SK-N-DZ (cell line): ENCODE measurements at regions not wholly inside any gene's neighbourhood (a gene's known extent, or its start where the extent isn't known, plus 50 kb on each side); places are given as distances from the start of the nearest gene placed in this dataset.
"Not testable (repeated sequence)": the region's sequence is repeated elsewhere in the genome, so short reads cannot be mapped to it uniquely, and the experiment has no call there.

Experiments
- DNase-seq: peaks from one replicate; pipeline ENCODE4 v3.0.0-alpha.2; 2015; ENCODE audit warnings: low spot score

DNA sequence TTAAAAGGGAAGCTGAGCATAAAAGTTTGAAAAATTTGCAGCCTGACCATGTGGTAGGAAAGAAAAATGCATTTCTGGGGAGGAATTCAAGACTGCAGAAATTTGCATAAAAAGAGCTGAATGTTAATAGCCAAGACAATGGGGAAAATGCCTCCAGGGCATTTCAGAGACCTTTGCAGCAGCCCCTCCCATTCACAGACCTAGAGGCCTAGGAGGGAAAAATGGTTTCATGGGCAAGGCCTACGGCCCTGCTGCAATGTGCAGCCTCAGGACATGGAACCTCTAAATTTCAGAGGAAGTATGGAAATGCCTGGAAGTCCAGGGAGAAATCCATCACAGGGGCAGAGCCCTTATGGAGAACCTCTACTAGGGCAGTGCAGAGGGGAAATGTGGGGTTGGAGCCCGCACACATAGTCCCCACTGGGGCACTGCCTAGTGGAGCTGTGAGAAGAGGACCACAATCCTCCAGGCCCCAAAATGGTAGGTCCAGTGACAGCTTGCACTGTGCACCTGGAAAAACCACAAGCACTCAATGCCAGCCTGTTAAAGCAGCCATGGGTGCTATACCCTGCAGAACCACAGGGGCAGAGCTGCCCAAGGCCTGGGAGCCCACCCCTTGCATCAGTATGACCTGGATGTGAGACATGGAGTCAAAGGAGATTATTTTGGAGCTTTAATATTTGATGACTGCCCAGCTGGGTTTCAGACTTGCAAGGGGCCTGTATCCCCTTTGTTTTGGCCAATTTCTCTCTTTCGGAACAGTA lies 243.8 kb downstream of the DNAJB9 start:
- no peak for DNase-seq

DNA sequence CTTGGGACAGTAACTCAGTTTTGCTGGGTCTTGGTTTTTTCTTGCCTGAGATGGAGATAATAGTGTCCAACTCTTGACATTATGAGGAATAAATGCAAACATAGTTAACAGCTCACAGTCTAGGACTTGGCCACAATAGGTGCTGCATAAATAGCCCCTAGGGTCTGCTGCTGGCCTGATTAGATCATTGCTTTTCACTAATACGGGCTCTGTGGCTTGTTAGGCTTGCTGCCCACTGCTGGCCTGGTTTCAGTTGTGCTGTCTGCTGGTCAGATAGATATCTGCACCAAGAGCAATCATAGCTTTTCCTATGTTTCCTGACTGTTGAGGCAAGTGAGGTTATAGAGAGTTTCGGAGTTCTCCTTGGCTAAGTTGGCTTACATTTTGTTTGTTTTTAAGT lies 246.1 kb downstream of the DNAJB9 start:
- DNase-seq, result peak; percentile 46

DNA sequence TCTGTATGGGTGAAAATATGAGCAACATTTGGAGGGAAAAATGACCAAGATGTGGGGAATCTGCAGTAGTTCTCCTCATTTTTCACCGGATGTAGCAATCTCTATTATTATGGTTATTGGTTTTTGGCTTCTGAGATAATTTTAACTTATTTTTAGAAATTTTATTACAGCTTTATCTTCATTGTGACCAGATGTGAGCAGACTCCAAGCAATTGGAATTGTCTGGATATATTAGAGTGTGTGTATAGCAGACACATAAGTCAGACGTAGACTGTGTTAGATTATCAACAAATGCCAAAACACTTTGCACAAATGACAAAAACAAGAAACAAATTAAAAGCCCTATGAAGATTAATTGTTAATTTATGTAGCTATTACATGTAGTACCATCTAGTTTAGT lies 249.1 kb downstream of the DNAJB9 start:
- no peak for DNase-seq

DNA sequence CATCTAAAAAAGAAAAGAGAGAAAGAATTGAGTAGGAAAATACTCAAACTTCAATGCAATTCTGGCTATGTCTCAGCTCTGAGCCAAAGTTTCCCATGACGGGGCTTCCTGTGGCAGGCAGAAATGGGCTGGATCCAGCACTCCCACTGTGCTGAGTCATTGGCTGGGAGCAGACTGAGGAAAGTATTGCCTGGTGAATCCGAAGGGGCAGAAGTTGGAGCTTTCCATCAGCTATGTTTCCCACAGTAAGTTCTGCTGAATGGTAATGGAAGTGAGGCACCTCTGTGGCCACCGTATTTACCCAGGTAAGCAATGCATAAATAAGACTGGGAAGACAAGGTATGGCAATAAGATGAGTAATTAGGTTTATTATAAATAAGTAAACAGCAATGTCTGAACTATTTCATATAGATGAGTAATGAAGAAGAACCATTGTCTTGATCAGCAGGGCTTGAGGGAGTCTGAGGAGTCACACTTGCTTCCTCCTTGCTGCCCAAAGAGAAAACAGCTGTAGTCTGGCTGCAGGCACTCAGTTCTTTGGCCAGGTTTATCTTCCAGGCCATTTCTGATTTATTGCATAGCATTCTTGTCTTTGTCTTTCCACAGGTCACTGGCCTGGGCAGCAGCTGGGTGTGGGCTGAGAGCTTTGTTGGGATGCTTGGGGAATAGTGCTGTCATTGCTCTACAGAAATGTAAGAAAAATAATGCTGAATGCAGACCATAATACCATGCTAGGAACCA lies 255.3 kb downstream of the DNAJB9 start:
- no peak for DNase-seq

DNA sequence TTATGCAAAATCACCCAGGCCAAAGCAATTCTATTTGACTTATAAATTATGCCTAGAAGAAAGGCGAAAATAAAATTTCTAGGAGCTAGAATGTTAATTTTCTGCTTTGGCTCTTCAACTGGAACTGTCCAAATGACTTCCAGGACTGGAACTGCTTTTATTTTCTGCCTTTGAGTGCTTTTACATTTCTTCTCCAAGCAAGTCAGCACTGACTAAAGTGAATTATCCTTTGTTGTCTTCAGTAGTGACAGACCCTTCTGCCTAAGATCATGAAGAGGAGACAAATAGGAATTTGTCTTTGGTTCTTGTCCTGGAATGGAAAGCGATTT lies 255.9 kb downstream of the DNAJB9 start:
- no peak for DNase-seq

DNA sequence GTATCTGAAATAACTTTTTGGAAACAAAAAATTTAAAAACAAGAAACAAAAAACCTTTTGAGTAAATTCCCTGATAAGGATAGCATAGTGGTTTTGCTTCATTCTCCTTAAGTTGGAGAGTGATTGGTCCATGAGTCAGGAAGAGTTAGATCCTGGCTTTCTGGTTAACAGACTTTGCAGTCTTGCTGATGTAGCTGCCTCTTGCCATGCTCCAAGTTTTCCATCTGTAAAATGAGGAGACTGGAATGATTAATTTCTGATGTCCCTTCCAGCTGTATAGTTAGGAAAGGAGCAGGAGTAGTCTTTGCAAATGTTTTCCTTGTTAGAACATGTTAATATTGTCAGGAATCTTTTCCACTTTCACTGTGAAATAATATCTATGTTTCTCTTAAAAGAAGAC lies 266.6 kb downstream of the DNAJB9 start:
- no peak for DNase-seq

DNA sequence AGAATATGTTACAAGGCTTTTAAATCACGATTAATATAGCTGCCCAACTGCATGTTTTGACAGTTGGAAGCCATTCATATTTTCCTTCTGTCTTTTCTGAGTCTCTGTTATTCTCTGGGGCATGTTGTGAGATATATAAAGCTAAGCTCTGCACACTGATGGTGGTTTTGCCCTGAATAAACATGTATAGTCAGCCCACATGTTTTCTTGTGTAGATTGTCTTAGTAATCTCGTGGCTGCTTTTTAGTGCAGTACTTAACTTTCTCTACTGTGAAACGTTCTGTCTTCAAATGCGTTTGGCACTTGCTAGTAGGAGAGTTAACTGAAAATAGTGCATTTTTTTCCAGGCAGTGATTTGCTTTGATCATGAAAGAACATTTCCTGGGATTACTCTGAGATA lies 268.5 kb downstream of the DNAJB9 start:
- DNase-seq, result no peak

DNA sequence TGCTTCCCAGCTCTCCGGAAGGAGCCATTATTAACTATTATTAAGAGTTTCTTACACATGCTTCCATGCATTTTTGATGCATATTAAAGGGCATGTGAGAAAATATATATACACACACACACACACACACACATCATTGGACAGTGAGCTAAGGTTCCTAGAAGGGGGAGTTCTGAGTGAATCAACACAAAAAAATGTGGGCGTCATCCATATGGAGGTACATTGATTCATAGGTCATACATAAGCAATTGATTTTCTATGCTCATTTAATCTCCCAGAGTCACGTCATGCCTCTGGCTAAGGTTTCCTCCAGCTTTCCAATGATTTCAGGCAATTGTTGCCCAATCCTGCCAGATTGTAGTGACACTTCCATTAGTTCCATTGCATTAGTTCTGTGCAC lies 269.4 kb downstream of the DNAJB9 start:
- no peak for DNase-seq

DNA sequence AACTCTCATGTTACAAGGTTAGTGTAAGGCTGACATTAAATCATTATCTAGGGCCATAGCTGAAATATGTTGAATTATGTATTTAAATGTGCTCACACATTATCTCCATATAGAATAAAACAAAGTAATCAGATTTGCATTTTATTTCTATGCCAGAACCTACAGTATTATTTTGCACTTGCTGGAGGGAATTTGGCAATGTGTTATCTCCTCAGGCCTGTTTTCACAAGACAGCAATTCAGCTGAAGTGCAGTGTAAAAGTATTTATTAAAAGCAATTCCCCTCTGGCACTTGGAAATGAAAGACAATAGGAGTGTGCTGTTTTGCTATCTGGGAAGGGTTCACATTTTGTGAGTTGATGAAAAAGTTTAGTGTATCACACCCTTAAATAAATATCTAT lies 276.3 kb downstream of the DNAJB9 start:
- DNase-seq, result no peak

DNA sequence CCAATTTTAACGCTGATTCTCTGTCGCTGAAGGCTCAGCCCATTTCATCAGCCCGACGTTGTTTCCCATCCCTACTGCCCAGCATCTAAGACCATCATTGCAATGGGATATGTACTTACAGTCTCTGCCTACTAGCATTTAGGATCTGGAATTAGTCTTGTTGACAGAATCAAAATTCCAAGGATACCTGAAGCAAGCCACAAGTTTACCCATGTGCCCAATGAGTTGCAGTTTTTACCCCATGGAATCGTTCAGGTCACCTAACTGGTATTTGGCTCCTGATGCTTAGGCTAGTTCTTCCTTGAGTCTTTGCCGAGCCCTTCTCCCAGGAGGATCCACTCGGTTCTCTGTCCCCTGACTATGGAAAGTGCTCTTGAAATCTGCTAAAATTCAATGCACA lies 276.8 kb downstream of the DNAJB9 start:
- DNase-seq, result no peak

DNA sequence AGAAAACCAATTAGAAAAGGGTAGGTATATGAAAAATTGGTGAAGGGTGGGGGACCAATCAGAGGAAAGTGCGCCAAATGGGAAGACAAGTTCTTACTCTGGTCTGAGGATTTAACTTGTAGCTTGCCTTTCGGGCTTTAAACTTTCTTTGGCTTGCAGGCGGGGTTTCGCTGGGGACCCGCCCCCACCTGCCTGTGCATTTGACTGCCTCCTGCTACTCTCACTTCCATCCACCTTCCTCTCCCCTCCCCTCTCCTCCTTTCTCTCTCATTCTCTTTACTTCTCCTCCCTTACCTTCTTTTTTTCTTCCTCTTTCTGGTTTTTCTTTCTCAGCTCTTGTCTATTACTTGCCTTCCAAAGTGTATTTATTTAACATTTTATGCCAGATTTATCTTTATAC lies 278.8 kb downstream of the DNAJB9 start:
- no peak for DNase-seq

DNA sequence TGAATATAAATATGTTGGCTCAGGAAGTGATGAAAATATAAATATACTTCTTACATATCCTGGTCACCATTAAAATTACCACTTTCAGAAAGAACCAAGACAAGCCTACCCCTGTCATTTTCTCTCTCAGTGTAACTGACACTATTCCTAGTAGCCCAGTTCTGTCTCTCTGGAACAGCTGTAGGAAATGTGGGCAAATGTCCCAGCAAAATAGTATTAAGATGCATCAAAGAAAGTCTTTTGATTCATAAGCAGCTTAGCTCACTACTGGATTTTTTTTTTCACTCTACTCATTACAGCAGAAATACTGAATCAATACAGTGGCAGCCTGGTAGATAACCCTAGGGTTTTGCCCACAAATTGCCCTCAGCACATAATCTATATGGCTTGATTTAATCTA lies 290.9 kb downstream of the DNAJB9 start:
- no peak for DNase-seq

DNA sequence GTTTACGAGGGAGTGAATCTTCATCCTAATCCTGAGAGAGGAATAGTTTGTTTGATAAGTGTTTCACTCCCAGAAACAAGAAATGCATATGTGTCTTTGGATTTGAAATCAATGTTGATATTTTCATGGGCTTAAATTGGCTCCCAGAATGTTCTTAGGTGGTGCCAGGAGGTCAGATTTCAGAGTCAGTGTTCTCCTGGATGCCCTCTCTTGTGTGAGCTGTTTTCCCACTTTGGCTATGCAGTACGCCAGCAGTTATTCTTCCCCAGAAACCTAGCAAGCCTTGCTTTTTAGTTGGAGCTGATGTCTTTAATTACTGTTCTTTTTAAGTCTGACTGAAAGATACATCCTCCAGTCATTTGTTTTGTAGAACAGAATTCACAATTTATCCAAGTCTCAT lies 291.4 kb downstream of the DNAJB9 start:
- no peak for DNase-seq

DNA sequence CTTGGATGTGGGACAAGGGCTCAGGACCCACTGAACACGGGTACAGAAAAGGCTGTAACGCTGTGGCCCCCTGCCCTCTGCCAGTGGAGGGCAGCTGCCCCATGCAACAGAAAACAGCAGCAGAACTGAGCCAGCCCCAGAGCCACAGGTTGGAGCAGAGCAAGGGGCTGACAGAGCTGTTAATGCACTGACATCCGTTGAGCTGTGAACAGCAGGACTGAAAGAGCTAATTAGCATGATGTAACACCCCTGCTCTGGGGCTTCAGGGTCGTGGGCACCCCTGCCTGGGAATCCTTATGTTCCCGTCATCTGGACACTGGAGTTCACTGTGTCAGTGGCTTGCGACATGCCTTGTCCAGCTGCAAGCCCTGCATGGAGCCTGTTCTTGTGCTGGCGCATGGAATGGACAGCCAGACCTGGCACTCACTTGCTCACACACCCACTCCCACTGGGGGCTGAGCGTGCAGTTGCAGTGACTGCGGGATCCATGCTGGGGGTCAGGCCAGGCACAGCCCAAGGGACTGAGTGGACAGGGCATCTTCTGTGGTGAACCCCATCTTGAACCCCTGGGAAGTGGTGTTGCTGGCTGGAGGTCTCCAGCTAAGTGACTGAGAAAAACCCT lies 293.7 kb downstream of the DNAJB9 start:
- DNase-seq, result no peak

DNA sequence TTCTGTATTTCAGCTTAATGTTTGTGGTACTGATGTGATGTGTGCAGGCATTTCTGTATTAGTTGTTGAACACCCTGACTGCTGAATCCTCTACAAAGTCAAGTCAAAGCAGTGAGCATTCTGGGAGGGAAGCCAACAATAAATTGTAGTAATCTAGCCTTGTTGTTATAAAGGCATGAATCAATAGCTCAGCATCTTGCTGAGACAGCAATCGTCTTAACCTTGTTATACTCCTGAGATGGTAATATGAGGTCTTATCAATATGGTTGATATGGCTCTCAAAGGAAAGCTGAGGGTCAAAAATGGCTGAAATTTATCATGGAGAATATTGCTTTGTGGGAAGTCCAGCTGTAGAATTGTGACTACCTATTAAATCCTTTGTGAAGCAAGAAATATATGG lies 299.4 kb downstream of the DNAJB9 start:
- no peak for DNase-seq

DNA sequence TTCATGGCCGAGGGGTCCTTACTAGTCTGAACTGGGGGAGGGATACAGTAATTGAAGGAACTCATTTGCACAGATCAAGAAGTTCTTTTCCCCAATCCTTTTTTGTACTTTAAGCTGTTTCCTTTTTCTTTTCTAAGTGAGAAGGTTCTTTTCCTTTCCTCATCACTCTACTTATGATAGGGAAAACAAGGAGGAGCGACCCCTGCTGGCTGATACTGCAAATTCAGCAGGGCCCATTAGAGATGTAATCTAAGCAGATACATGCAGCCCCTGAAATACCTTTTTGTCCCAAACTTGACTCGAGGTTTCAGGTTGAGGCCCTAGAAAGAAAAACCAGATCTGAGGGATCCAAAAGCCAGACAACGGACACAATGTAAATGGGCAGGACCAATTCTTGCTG lies 305.5 kb downstream of the DNAJB9 start:
- no peak for DNase-seq

DNA sequence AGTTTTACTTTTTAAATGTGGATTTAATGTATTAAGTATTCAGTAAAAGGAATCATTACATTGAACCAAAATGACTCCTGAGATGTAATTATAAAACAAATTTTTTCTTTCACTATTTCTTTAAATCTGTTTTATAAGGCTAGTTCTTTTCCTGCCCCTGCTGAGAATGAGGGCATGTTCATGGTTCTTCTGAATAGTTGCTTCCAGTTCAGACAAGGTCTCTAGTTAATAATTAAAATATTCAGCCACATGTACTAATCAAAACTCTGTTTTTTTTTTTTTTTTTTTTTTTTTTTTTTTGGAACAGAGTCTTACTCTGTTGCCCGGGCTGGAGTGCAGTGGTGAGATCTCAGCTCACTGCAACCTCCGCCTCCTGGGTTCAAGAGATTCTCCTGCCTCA lies 321.2 kb downstream of the DNAJB9 start:
- DNase-seq, result no peak

DNA sequence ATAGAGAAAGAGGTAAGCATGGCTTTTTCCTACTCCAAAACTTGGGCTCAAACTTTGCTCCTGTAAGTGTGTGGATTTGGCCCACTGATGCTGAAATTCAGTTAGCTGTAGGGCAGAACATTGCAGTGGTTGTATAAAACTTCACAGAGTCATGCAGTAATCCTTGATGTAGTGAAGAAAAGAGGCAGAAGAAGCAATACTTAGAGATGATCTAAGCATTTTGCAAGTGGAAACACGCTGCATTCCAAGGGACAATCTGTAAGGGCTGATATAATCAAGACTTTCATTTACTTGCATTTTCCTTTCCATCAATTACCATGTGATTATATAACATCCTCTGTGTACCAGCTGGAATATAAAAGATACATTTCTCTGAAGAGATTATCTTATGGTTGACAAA lies 338.8 kb downstream of the DNAJB9 start:
- no peak for DNase-seq

DNA sequence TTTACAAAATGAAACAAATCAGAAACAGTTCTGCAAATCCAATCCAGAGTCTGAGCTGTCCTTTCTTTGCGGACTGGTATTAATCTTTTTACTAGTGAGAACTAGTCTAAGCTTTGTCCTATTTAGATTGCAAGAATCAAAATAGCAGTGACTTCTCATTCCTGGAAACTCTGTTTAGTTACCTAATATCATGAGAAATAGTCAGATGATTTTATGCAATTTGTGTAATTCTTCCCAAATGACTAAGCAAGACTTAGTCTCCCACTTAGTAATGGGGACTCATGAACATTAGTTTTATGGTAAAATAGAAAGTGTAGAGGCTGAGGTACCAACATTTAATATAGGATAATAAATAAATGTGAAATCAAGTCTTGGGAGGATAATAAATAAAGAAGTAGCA lies 341.3 kb downstream of the DNAJB9 start:
- no peak for DNase-seq

DNA sequence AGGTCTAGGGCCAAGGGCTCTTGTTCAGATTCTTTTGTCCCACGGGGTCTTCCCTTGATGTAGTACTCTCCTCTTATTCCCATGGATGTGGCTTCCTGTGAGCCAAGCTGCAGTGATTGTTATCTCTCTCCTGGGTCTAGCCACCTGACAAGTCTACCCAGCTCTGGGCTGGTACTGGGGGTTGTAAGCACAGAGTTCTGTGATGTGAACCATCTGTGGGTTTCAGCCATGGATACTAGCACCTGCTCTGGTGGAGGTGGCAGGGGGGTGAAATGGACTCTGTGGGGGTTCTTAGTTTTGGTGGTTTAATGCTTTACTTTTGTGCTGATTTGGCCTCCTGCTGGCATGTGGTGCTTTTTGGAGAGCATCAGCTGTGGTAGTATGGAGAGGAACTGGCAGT lies 350.8 kb downstream of the DNAJB9 start:
- DNase-seq, result no peak

DNA sequence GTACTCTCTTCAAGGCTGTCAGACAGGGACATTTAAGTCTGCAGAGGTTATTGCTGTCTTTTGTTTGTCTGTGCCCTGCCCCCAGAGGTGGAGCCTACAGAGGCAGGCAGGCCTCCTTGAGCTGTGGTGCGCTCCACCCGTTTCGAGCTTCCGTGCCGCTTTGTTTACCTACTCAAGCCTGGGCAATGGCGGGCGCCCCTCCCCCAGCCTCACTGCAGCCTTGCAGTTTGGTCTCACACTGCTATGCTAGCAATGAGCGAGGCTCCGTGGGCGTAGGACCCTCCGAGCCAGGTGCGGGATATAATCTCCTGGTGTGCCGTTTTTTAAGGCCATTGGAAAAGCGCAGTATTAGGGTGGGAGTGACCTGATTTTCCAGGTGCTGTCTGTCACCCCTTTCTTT lies 373.4 kb downstream of the DNAJB9 start:
- not testable (repeated sequence) for DNase-seq

DNA sequence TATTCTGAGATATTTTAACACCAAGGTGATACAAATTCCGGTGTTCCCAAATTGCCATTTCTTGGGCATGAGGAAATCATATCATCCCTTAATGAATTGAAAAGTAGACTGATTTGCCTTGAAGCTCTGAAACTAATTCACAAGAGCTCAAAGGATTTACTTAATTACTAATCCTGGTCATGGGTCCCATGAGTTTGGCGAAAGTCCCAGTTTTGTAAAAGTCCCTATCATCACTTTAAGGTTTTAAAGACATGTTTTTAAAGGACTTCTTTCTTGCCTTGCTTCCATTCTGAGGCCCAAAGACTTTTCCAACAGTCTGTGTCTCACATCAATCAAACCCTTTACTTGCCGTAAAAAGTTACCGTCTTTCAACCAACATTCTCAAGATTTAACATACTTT lies 377.9 kb downstream of the DNAJB9 start:
- no peak for DNase-seq

DNA sequence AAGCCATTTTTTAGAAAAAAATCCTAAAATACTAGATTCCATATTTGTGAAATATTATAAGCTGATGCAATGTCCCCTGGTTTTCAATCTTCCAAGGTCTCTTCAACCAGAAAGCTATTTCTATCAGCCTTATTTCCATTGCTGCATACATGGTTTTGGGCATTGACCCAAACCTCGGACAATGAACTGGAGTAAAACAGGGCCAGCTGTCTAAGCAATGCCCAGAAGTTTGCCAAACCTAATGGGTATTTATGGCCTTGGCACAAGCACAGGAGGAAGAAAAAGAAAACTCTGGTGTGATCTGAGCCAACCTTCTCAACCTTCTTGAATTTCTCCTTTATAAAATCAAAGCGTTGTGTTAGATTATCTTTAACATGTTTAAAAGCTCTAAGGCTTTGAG lies 402.3 kb downstream of the DNAJB9 start:
- DNase-seq, result no peak
